Stimulated activated CD4-positive, alpha-beta T cell treated with anti-CD3 and anti-CD28 coated beads, Interleukin-15, amount 100 ng/mL, for 48 hours (primary cell): ENCODE measurements at regions not wholly inside any gene's neighbourhood (a gene's known extent, or its start where the extent isn't known, plus 50 kb on each side); places are given as distances from the start of the nearest gene placed in this dataset.

Experiments
- DNase-seq, 2 donors: peaks; one replicate each; pipeline ENCODE4 v3.0.0-alpha.2; 2020; ENCODE audit warnings: low read depth in 2 of 2

DNA sequence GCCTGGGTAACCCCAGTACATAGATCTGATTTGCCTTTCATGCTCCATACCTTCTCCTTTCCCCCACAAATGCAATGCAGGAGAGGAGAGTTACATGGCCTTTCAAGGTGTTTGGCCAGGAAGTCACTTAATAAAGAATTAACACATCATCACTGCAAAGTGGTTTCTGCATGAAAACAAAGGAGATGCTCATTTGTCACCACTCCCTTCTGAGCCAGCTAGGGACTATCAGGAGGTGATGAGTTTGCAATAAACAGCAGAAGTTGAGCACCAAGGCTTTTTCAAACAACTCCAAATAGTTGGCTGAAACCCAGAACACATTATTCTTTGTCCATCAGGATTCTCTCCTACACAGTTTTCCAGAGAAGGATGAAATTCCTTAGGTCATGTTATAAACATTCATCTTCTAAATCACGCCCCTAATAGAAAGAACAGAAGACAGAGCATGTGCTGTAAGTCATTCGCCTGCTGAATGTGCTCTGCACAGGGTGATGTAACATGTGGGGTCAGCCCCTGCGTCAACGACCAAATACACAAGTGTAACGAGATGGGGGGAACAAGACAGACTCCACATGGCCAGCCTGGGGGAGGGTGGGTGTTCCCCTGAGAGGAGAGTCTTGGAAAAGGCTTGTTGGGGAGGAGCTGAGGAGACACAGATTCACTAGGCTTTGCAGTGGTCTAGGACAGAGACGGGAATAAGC is 87.3 kb upstream of the RMDN2 start:
- no peak for DNase-seq

DNA sequence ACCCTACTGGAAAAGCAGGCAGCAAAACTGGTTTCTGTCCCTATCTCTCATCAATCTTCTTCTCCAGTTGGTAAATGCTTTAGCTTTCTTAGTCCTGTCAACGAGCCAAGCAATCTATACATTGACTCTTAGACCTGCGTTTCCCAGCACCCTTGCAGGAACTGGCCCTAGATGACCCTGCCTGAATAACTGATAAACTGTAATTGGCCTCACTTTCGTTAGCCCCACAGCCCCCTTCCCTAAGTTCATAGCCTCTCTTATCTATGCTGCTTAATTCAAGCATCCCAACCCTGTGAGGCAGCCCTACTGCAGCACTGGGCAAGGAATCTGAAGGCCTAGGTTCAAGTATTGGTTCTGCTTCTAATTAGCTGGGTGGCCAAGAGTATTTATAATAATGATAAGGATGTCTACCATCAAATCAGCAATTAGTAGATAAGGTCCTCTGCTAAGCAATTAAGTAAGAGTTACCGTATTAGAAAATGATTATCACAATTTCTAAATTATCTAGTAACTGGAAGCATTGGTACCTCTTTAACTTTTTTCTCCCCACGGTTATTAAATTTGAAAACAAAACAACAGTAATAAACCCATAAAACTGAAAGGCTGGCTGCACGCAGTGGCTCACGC is 86.4 kb upstream of the RMDN2 start:
- no peak for DNase-seq

DNA sequence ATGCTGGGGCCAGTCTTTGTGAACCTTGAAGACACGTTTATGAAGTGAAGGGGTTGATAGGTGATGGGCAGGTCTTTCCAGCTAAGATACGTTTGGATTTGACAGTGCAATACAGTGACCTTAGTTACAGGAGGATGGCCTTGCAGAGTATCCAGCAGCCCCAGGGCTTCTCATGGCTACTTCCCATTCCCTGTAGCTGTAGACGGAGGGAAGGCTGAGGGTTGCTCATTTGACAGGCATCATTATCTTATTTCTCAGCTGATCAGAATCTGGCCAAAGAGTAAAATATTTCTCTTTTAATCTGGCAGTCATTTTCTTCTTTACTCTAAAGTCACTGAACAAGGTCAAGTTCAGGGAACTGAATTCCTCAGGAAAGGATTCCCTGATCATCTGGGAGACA is 85.1 kb upstream of the RMDN2 start:
- DNase-seq, result no peak

GRCh38 chr2:37842732-37843440 is 82.2 kb upstream of the RMDN2 start:
- DNase-seq, result no peak

DNA sequence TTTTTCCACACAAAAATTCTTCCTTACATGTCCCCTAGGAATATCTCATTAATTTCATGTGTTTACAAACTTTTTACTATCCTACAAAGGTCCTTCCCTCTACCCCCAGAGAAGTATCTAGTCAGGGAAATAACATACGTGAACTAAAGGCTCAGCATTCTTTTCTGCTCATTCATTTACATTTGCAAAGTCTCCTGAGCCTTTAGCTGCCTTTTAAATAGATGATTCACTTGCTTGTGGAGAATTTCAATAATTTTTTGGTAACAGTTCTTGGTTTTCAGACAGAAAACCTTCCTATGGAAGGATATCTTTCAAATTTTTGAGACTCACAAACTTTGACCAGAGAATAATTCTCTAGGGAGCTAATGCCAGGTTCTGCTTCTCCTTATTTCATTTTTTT is 81.5 kb upstream of the RMDN2 start:
- no peak for DNase-seq

DNA sequence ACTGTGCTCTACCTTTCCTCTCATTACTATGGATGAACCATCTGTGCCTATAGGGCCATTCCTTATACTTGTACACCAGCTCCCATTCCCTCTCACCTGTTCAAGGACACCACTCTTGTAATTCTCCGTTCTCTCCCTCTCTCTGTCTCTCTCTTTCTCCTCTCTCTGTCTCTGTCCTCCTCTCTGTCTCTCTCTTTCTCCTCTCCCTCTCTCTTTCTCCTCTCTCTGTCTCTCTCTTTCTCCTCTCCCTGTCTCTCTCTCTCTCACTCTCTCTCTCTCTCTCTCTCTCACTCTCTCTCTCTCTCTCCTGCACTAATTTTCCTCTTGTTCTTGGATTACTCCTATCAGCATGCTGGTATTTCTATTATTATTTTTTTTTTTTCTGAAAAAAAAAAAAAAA is 78.9 kb upstream of the RMDN2 start:
- DNase-seq, result no peak

DNA sequence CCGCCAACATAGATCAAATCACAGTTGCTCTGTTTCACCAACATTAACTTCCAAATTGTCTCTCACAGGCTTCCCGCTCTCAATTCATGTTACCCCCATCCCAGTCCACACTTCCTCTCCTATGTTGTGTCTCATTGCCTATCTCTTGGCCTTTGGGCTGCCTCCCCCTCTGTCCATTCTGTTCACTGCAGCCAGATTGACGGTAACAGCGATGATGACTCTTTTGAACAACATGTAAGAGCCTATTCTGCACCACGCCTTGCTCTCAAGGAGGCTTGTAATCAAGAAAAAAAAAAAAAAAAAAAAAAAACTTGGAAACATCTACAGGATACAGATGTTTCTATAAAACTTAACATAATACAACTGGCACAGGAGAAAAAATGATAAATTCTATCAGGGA is 77.3 kb upstream of the RMDN2 start:
- DNase-seq, result no peak

DNA sequence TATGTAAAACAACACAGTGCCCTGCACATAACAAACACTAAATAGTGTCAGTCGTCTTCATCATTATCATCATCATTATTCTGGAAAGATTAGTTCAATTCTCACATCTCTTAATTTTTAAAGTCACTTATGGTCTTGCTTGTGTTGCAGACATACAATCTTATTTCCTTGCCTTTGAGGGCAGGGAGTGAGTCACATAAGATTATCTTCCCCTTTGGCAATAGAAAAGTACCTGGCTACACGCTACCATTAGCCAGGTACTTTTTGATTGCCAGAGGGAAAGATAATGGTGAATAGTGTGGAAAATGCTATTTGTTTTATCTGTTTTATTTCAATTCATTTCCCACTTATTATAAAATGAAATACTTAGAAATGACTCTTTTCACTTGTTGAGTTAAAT is 76.6 kb upstream of the RMDN2 start:
- no peak for DNase-seq

DNA sequence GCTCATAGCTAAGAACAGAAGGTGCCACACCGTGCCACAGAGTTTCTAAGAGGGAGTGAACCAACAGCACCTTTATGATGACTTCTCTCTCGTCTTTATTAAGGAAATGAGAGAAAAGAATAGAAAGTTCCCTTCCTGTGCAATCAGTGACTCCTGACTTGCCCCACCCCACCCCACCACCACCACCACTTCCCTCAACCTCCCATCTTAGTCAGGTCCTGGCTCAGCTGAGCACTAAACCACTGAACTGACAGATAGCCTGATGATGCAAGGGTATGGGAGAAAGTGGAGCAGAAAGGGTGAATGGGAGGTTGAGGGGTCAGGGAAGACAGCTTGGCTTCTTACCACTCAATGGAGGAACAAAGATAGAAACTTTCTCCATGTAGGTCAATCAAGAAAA is 75.2 kb upstream of the RMDN2 start:
- peak in 1 of 2 donors; percentile 45 for DNase-seq

GRCh38 chr2:37851428-37851827 is 73.7 kb upstream of the RMDN2 start:
- DNase-seq, result no peak

DNA sequence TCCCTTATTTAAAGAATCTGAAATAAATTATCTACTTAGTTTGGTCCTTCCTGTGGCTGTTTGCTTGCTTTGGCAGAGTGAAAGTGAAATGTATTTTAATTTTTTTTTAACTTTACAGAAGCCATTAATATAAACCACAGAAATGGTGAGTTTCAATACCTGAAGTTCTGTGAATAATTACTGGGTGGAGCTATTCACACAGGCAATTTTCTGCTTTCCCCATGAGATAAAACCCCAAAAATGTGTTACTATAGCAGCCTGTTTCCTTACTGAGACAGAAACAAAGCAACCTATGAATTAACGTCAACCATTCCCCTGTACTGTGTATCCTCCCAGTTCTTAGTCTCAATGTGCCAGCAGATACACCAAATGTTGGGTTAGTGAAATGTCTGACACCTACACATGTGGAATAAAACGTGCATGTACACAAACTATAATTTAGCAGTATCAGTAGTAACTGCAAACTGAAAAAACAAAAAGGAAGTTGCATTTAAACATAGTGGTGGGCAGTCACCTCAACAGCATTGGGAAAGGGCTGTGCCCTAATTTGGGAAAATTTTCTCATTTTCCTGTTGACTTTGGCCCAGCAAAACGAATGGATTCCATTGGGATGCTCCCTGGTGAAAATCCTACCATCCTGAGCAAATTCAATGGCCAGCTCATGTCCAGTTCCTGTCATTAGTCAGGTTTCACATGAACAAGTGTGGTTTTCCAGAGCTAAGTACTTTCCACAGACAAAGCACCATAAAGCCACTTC is 73.1 kb upstream of the RMDN2 start:
- DNase-seq, result no peak

GRCh38 chr2:37852585-37853014 is 72.5 kb upstream of the RMDN2 start:
- DNase-seq, result no peak

- no peak for DNase-seq
These were observed 70.3 kb upstream of the RMDN2 start for GRCh38 chr2:37854676-37855282.

GRCh38 chr2:37855283-37856041 is 69.6 kb upstream of the RMDN2 start:
- DNase-seq, result no peak

GRCh38 chr2:37856101-37856751 is 68.9 kb upstream of the RMDN2 start:
- no peak for DNase-seq

GRCh38 chr2:37857575-37858399 is 67.3 kb upstream of the RMDN2 start:
- DNase-seq, result no peak

DNA sequence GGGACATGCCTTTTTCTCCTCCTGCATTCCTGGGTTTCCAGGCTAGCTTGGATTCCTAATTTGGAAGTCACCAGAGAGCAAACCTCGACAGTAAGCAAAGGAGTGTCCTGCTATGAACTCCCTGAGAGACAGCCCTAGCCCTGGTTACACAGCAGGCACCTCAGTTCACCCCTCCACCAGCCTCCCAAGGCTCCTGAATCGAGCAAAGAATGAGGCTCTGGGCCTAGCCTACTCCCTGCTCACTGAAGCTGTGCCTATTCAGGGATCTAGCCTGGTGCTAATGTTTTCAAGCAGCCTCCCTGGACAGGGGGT is 66.7 kb upstream of the RMDN2 start:
- no peak for DNase-seq

DNA sequence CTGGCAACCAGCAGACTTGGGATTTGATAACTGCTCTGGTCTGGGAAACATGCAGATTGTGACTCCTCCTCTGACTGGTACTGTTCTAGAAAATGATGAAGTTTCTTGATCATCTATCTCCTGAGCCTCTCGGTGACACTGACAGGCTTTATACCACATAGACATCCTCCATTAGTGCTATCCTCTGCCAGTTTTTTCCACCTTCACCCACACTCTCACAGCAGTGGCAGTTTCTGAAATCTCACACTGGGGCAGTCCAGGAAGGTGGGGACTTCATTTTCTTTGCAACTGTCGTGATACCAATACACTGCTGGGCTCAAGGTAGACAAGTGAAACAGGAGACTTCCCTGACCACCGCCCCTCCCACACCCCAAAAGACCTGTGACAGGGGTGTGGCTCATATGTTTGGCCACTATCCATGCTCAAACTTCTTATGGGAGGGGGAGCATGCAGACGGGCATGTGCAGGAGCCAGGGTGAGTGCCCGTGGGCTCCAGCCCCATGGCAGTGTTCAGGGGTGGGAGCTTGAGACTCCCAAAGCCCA is 66.3 kb upstream of the RMDN2 start:
- DNase-seq, result no peak

DNA sequence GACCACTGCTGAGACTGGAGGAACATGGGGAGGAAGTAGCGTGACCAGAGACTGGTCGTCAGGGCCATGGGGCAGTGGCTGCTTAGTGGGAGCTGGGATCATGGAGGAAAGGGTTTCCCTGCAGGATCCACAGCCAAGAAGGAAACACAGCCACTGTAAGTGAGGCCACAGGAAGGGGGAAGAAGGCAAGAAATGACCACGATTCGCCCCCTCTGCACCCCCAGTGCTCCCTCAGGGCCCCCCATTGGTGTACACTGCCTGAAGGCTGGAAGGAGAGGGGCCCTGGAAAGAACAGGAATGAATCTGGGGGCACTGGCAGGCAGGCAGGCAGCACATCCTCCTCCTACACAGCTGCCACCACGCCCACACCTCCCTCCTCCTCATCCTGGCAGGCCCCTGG is 62.5 kb upstream of the RMDN2 start:
- no peak for DNase-seq

DNA sequence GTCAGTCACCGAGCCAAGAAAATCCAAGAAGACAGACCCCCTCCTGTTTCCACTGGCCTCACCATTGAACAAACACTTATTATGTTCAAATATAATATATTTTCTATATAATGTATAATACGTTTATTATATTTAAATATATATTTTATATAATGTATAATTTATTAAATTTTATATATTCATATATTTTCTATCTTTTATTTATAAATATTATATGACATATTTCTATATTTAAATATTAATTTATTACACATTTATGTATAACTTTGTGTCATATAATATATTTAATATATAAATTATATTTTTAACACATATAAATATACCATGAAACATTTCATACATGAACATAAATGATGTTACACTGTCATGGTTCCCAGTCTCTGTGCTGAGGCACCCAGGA is 60.9 kb upstream of the RMDN2 start:
- DNase-seq, result no peak
